ENCODE measurements at regions not wholly inside any gene's neighbourhood (a gene's known extent, or its start where the extent isn't known, plus 50 kb on each side); places are given as distances from the start of the nearest gene placed in this dataset.

DNA sequence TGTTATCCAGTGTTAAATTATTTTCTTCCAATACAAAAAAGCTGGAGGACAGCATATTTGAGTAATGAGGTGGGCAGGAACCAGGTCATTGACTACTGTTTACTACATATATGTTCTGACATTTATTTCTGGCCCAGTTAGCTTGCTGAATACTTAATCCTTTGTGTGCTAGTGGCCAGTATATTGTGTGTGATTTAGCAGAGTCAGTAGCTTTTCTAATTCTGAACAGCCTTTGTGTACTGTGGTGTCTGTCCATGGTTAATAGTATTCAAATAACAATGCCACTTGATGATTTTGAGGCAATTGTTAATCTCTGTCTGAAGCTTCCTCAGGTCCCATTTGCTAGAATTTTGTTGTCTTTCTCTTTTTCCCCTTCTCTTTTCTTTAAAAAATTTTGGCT is 286.5 kb upstream of the E2F7 start:
- H3K4me3 Mint-ChIP-seq: no peak overlapping the region
- no peak for ATAC-seq (replicated peaks)
- H3K27me3 Mint-ChIP-seq: no peaks in the 10 kb centered on the region
- H3K9me3 Mint-ChIP-seq: no peaks in the 10 kb centered on the region
- H3K27ac Mint-ChIP-seq: no peak overlapping the region
- no peaks in the 10 kb centered on the region for H3K36me3 Mint-ChIP-seq (ENCODE audit: low read depth)
- no peaks in the 10 kb centered on the region for H3K4me1 Mint-ChIP-seq

DNA sequence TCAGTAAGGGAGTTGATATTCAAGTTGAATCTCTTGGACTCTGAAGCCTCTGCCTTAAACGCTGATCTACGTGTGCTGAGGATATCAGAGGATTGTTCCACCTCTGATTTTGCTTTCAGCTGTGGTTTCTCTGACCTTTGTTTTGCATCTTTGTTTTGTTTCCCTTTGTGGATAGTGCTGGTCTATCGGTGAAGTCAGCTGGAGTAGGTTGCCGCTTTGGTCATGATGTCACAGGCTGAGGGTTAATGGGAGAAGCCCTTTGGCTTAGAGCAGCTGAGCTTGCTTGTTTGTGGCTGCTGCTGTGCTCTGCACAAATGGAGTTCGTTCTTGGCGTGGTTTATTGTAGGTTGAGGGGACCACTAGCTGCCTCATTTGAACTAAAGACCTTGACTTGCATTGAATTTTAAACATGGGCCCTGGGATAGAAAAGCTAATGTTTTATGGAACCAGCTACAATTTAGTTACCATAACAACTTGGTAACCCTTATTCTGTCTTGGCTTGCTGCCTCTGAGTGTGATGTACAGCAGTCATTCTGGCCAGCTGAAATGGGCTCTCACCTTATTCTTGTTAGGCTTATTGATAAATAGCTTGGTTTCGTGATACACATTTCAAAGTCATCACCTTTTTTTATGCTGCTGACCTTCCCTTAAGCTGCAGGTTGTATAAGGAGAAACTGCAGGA is 284.5 kb upstream of the E2F7 start:
- H3K36me3 Mint-ChIP-seq (ENCODE audit: low read depth): no peaks in the 10 kb centered on the region

DNA sequence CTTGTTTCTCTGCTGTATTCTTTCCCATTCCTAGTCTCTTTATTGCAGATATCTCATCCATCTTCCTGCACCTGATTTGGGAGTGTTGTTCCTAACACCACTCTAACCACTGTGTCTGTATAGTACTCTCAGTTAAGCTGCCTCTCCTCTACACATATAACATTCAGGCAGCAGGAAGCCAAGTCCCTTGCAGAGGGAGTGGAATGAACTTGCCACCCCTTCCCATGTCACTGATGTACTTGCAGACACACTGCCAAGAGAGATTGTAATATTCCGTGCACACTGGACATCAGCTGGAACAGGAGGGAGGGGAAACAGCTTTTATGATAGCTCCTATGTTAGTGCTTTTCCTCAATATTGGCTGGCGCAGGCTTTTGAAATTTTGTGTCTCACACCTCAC is 281.6 kb upstream of the E2F7 start:
- H3K27ac Mint-ChIP-seq: no peak overlapping the region
- no peaks in the 10 kb centered on the region for H3K4me1 Mint-ChIP-seq
- H3K27me3 Mint-ChIP-seq: no peaks in the 10 kb centered on the region
- H3K9me3 Mint-ChIP-seq: no peaks in the 10 kb centered on the region
- H3K4me3 Mint-ChIP-seq: no peak overlapping the region
- no peak for ATAC-seq (replicated peaks)
- no peaks in the 10 kb centered on the region for H3K36me3 Mint-ChIP-seq (ENCODE audit: low read depth)

More for the DNA sequence above, 284.5 kb upstream of the E2F7 start:
- Mint-ChIP-seq H3K27me3 (no peaks in the 10 kb centered on the region), H3K4me3 (no peak overlapping the region), H3K27ac (no peak overlapping the region), H3K9me3 (no peaks in the 10 kb centered on the region), H3K4me1 (no peaks in the 10 kb centered on the region)
- ATAC-seq (replicated peaks): no peak

DNA sequence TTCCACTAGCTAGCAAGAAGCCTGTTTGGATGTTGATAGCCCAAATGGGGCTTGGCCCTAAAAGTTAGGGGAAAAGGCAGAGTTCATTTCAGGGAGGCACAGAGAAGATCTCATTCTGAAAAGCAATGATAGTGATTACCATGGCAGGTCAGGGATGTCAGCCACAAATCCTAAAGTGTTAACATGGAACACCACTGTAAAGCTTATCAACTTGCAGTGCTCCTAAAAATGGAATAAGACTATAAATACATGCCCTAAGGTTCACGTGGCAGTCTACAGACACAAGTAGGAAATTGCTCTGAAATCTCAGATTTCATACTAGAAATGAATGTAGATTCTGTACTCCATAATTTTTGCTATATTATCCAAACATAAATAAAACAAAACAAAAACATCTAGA is 280.0 kb upstream of the E2F7 start:
- Mint-ChIP-seq H3K36me3 (ENCODE audit: low read depth) (no peaks in the 10 kb centered on the region), H3K4me1 (no peaks in the 10 kb centered on the region), H3K4me3 (no peak overlapping the region), H3K27me3 (no peaks in the 10 kb centered on the region), H3K9me3 (no peaks in the 10 kb centered on the region), H3K27ac (no peak overlapping the region)
- no peak for ATAC-seq (replicated peaks)

DNA sequence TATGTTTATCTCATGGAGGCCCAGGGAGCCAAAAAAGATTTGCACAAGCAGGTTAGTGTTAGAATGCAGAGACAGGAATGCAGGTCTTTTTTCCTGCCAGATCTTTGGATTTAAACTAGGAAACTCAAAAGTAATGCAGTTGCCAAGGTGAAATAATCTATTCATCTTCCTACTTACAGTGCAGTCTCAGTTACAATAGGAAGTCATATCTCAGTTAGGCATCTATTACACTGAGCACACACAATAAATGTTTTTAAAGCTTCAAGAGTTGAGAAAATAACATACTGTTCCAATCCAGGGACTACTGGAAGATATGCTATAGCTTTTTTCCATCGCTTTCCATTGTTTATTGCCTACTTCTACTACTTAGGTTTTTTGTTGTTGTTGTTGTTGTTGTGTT is 279.3 kb upstream of the E2F7 start:
- Mint-ChIP-seq H3K27me3 (no peaks in the 10 kb centered on the region), H3K9me3 (no peaks in the 10 kb centered on the region), H3K27ac (no peak overlapping the region), H3K4me3 (no peak overlapping the region), H3K4me1 (no peaks in the 10 kb centered on the region), H3K36me3 (ENCODE audit: low read depth) (no peaks in the 10 kb centered on the region)
- ATAC-seq (replicated peaks): no peak

DNA sequence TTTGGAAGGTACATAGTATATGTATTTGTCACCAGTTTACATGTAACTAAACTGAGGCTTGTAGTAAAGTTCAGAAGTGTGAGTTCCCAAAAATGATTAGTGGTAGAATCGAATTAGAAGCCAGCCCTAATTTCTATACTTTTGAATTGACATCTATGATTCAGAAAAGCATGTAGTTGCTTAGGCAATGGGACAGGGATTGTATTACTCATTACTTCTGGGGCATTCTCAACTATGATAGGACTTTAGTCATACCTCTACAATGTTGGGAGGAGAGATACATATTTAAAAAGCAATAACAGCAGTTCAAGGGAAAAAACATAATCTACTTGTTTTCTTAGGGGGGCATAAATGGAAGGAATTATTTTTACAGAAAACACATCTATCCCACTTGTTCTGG is 277.9 kb upstream of the E2F7 start:
- H3K4me3 Mint-ChIP-seq: no peak overlapping the region
- no peak overlapping the region for H3K27ac Mint-ChIP-seq
- H3K4me1 Mint-ChIP-seq: no peaks in the 10 kb centered on the region
- no peaks in the 10 kb centered on the region for H3K9me3 Mint-ChIP-seq
- H3K36me3 Mint-ChIP-seq (ENCODE audit: low read depth): no peaks in the 10 kb centered on the region
- ATAC-seq (replicated peaks): no peak
- H3K27me3 Mint-ChIP-seq: no peaks in the 10 kb centered on the region

DNA sequence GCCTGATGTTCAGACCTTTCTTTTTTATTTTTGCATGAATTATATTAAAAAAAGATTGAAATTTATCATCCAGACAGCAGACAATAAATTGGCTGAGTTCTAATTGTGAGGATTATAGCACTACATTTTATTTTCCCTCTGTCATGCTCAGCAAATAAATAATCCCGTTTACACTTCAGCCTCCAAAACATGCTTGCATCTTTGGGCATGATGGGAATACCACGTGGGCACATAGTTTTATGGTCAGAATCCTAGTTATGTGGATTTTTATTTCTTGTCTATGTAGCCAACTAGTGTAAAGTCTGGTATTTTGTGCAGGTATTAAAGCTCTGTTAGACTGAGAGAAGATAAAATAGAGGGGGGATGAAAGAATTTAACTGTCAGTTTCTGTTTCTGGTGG is 276.9 kb upstream of the E2F7 start:
- H3K27me3 Mint-ChIP-seq: no peaks in the 10 kb centered on the region
- no peak for ATAC-seq (replicated peaks)

DNA sequence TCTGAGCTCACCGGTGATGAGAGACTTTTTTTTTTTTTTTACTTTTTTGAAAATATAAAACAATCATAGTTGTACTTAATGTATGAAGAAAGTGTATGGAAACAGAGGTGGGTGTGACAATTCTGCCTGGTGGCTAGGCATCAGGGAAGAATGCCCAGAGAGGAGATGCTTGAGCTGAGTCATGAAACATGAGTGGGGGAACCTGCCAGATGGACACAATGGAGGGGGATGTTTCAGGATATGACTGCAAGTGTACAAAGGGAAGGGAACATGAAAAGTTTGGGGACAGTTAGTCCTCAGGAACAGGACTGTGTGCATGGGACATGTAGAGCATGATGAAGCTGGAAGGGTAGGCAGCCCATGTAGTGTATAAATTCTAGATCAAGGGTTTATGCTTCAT is 274.2 kb upstream of the E2F7 start:
- Mint-ChIP-seq H3K36me3 (ENCODE audit: low read depth) (no peaks in the 10 kb centered on the region), H3K4me1 (no peaks in the 10 kb centered on the region), H3K4me3 (no peak overlapping the region), H3K27me3 (no peaks in the 10 kb centered on the region), H3K27ac (no peak overlapping the region), H3K9me3 (no peaks in the 10 kb centered on the region)
- ATAC-seq (replicated peaks): no peak

More for the DNA sequence above, 276.9 kb upstream of the E2F7 start:
- Mint-ChIP-seq H3K4me3 (no peak overlapping the region), H3K4me1 (no peaks in the 10 kb centered on the region), H3K27ac (no peak overlapping the region), H3K36me3 (ENCODE audit: low read depth) (no peaks in the 10 kb centered on the region), H3K9me3 (no peaks in the 10 kb centered on the region)

DNA sequence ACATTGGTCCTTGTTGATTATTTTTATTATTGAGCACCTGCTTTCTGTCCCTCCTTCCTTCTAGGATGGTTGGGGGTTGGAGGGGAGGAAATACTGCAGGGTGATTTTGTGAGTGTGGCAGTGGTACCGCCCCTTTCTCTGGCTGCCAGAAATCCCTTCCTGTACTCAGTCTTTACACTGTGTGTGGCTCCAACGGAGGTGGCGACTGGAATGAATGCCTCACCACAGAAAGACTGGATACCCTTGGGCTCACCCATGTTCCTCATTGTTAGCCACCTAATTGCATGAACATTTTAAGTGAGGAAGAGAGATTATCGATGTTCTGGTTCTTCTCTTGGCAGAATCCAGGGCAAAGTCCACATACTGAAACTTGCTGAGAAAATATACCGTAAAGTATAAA is 272.0 kb upstream of the E2F7 start:
- Mint-ChIP-seq H3K27ac (no peak overlapping the region), H3K4me1 (no peaks in the 10 kb centered on the region), H3K36me3 (ENCODE audit: low read depth) (no peaks in the 10 kb centered on the region), H3K27me3 (no peaks in the 10 kb centered on the region), H3K4me3 (no peak overlapping the region), H3K9me3 (no peaks in the 10 kb centered on the region)
- ATAC-seq (replicated peaks): no peak

DNA sequence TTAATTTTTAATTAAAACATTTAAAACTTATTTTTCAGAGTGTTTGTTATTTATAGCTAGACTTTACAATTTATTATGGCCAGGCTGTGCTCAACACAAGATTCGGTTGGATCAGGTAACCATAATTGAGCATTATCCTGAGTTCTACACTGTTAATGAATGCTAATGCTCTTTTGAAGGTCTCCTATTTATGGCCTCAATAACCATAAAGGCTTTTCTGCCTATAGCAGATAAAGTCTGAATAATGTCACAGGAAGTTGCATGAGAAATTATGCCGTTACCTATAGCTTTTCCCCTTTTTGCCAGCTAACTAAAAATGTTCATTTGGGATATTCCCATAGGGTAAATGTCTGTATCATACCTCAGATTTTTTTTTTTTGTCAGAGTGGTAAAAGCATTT is 269.4 kb upstream of the E2F7 start:
- Mint-ChIP-seq H3K9me3 (no peaks in the 10 kb centered on the region), H3K36me3 (ENCODE audit: low read depth) (no peaks in the 10 kb centered on the region), H3K4me3 (no peak overlapping the region), H3K27ac (no peak overlapping the region), H3K4me1 (no peaks in the 10 kb centered on the region), H3K27me3 (no peaks in the 10 kb centered on the region)
- ATAC-seq (replicated peaks): no peak

DNA sequence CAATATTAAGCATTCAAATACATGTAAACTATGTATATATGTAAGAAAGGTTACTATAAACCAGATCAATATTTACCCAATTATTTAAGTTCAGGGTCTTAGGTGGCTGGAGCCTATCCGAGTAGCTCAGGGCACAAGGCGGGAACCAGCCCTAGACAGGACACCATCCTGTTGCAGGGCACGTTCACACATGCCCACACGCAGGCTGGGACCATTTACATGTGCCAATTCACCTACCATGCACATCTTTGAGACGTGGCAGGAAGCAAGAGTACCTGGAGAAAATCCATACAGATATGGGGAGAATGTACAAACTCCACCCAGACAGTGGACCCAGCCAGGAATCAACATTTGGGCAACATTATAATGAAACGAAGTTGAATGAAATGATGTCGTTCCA is 263.0 kb upstream of the E2F7 start:
- H3K9me3 Mint-ChIP-seq: peaks cover 3% of the 10 kb centered on the region
- H3K27me3 Mint-ChIP-seq: peaks cover 43% of the 10 kb centered on the region
- no peak overlapping the region for H3K4me3 Mint-ChIP-seq
- no peaks in the 10 kb centered on the region for H3K36me3 Mint-ChIP-seq (ENCODE audit: low read depth)
- no peak overlapping the region for H3K27ac Mint-ChIP-seq
- no peak for ATAC-seq (replicated peaks)
- H3K4me1 Mint-ChIP-seq: peaks cover 6% of the 10 kb centered on the region

DNA sequence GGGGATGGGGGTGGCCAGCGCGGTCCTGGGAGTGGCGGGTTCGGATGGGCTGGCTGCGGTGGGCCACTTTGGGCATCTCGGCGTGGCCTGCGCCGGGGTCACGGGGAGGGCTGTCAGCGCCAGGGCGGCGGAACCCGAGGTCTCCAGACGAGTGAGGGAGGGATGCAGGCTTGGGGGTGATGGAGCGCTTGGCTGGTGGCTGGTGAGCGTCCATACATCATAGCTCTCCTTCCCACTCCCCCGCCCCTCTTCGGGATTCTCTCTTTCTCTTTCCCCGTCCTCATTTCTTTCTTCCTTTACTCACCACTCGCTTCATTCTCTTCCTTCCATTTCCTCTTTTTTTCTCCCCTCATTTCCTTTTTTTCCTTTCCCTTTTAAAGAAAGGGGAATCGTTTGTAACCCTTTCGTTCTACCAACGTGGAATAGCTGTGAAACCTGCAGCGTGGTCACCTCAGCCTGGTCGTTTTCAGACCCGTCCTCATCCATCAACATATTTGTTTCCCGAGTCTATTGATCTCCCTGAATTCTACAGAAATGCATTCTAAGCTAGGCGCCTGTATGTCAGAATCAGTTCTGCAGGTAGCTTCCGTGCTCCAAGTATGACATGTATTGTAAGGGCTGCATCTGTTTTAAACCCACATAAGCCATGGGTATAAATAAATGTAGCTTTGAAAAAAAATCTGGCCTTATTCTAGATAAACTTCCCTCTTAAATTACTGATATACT is 260.3 kb upstream of the E2F7 start:
- peaks cover 59% of the 10 kb centered on the region for H3K27me3 Mint-ChIP-seq
- H3K36me3 Mint-ChIP-seq (ENCODE audit: low read depth): no peaks in the 10 kb centered on the region
- H3K4me1 Mint-ChIP-seq: peaks cover 6% of the 10 kb centered on the region
- no peak for ATAC-seq (replicated peaks)
- peak overlapping the region; percentile 61 for H3K4me3 Mint-ChIP-seq
- H3K9me3 Mint-ChIP-seq: peaks cover 3% of the 10 kb centered on the region
- H3K27ac Mint-ChIP-seq: no peak overlapping the region

DNA sequence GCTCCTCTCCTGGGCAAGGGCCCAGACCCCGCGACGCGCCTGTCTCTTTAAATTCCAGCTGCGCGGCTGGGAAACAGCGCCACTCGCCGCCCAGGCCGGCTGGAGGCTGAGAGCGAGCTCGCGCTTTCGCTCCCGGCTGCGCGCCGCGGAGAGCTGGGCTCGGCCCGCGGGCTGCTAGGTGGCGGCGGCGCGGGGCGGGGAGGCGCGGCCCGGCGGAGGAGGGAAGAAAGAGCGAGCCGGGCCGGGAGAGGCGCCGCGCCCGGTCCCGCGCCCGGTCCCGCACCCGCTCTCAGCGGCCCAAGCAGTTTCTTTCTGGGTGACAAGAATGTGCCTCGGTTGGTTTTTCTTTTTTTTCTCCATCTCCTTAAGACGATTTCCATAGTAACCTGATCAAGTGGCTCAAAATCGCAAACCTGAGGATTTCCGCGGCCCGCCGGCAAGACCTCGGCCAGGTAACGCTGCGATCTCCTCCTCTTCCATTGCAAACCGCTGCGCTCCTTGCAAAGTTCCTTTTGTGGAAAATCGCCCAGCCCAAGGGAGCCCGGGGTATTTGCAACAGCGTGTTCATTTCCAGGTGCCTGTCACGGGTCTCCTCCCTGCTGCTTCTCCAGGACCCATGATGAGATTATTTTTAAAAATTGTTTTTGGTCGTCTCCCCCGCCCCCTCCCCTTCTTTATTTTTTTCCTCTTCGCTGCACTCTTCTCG is 259.5 kb upstream of the E2F7 start:
- ATAC-seq (replicated peaks): peak; percentile 23
- peaks cover 3% of the 10 kb centered on the region for H3K9me3 Mint-ChIP-seq
- peaks cover 59% of the 10 kb centered on the region for H3K27me3 Mint-ChIP-seq
- H3K27ac Mint-ChIP-seq: no peak overlapping the region
- peaks cover 6% of the 10 kb centered on the region for H3K4me1 Mint-ChIP-seq
- peak overlapping the region; percentile 61 for H3K4me3 Mint-ChIP-seq
- no peaks in the 10 kb centered on the region for H3K36me3 Mint-ChIP-seq (ENCODE audit: low read depth)

DNA sequence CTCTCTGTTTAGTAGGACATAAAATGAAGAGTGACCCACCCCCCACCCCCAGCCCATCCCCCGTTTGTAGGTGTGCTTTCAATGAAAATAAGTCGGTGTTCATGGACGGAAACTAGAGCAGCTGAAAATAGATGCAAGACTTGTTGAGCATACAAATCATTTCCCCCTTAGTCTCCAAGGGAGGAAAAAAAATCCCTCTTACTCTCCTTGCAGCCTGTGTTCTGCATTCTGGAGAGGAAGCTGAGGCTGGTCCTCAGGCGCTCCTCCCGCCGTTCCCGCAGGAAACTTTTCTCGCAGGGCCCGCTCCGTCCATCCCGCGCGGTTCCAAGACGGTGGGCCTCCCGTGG is 259.0 kb upstream of the E2F7 start:
- ATAC-seq (replicated peaks): no peak
- H3K4me3 Mint-ChIP-seq: peak overlapping the region; percentile 35
- H3K27me3 Mint-ChIP-seq: peaks cover 59% of the 10 kb centered on the region
- H3K27ac Mint-ChIP-seq: no peak overlapping the region
- no peaks in the 10 kb centered on the region for H3K36me3 Mint-ChIP-seq (ENCODE audit: low read depth)
- H3K4me1 Mint-ChIP-seq: peaks cover 6% of the 10 kb centered on the region
- peaks cover 3% of the 10 kb centered on the region for H3K9me3 Mint-ChIP-seq

DNA sequence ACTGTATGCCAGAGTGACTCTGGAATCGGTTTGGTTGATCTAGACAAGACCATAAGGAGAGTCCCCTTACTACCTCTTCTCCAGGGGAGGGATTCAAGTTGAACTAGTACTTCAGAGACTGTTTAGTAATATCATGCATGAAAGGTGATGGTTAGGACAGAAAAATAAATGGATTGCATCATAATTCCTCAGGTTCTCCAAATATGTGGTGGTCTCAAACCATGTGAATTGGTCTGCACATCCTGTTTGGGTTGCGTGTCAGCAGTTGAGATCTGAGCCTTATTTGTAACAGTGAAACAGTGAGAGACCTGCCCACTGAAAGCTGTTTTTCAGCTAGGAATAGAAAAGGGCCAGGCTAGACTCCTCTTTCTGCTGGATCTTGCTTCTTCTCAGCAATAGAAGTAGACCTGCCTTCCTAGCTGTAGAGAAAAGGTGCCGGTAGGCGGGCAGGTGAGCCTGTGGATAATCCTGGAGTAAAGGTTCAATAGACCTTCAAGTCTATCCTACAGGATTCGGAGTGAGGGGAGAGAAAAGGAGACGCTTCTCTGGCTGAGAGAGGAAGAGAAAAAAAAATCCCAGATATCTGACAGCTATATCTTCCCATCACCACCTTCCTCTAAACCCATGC is 258.5 kb upstream of the E2F7 start:
- Mint-ChIP-seq H3K4me3 (peak overlapping the region; percentile 35), H3K27me3 (peaks cover 54% of the 10 kb centered on the region), H3K36me3 (ENCODE audit: low read depth) (no peaks in the 10 kb centered on the region), H3K9me3 (peaks cover 3% of the 10 kb centered on the region), H3K4me1 (peaks cover 6% of the 10 kb centered on the region), H3K27ac (no peak overlapping the region)
- ATAC-seq (replicated peaks): no peak

Data from activated T-helper 17 cell treated with anti-CD3 and anti-CD28 coated beads, Interleukin-2, amount 50 U/mL, for 72 hours (primary cell).